IMR-90 (cell line): ENCODE measurements at regions not wholly inside any gene's neighbourhood (a gene's known extent, or its start where the extent isn't known, plus 50 kb on each side); places are given as distances from the start of the nearest gene placed in this dataset.
A peak's percentile ranks its signal among the peaks of the same experiment; 100 is the strongest.

Experiments
- ATAC-seq: fragments of 200-7000 bp; cut with Tn5 transposase; 2 replicates; pipeline ENCODE4 v1.9.1; 2020; ENCODE audit warnings: low read depth, mild to moderate bottlenecking, moderate library complexity
- BruUV-seq: library from RNA; stranded (reverse); fragments of 400-500 nt; replicated peaks from 2 replicates; lab custom pipeline; 2021; lab: Mats Ljungman, UMichigan
- CTCF ChIA-PET: fragments of 300-600 bp; formaldehyde crosslinking; extraction: SDS; loops from one replicate; lab custom pipeline; 2021; ENCODE audit warnings: antibody characterized with exemption; lab: Yijun Ruan, JAX
- POLR2A ChIA-PET: fragments of 300-600 bp; sonication (Branson Sonifier 250); formaldehyde crosslinking; loops from one replicate; lab custom pipeline; 2022; ENCODE audit warnings: antibody characterized with exemption; ENCODE audit not compliant: unreplicated experiment; lab: Charles Lee
- DNase-seq: peaks from one replicate; pipeline ENCODE4 v3.0.0; 2013
- H2AFZ ChIP-seq: replicated peaks from 2 replicates; pipeline ENCODE3; 2013; ENCODE audit warnings: low read length, mild to moderate bottlenecking; ENCODE audit not compliant: poor library complexity
- H2AK5ac ChIP-seq: 2 replicates; pipeline ENCODE4 v1.6.1; 2013; ENCODE audit warnings: low read depth, low read length, inconsistent platforms
- H2AK9ac ChIP-seq: replicated peaks from 2 replicates; pipeline ENCODE3; 2013; ENCODE audit warnings: mild to moderate bottlenecking, low read depth, low read length, moderate library complexity; ENCODE audit not compliant: poor library complexity
- H2BK120ac ChIP-seq: 2 replicates; pipeline ENCODE4 v1.6.1; 2013; ENCODE audit warnings: low read depth, low read length, inconsistent platforms
- H2BK15ac ChIP-seq: 3 replicates; pipeline ENCODE4 v1.6.1; 2013; ENCODE audit warnings: low read depth, low read length, inconsistent platforms
- H2BK20ac ChIP-seq: 2 replicates; pipeline ENCODE4 v1.6.1; 2013; ENCODE audit warnings: low read depth, mild to moderate bottlenecking, inconsistent platforms, low read length, moderate library complexity
- H2BK5ac ChIP-seq: 2 replicates; pipeline ENCODE4 v1.6.1; 2013; ENCODE audit warnings: mild to moderate bottlenecking, low read depth, low read length, inconsistent platforms; ENCODE audit not compliant: poor library complexity, severe bottlenecking
- H3K14ac ChIP-seq: replicated peaks from 2 replicates; pipeline ENCODE4 v1.6.1; 2013; ENCODE audit warnings: low read depth, low read length, inconsistent platforms
- H3K18ac ChIP-seq: 2 replicates; pipeline ENCODE4 v1.6.1; 2013; ENCODE audit warnings: low read depth, low read length, control low read depth
- H3K23ac ChIP-seq: 2 replicates; pipeline ENCODE4 v1.6.1; 2013; ENCODE audit warnings: low read depth, low read length, inconsistent platforms
- H3K27ac ChIP-seq: 2 replicates; pipeline ENCODE4 v1.5.1; 2013; ENCODE audit warnings: mild to moderate bottlenecking, control low read depth, low read length; ENCODE audit not compliant: insufficient read depth
- H3K27me3 ChIP-seq: 2 replicates; pipeline ENCODE4 v1.6.1; 2013; ENCODE audit warnings: low read length; ENCODE audit not compliant: control insufficient read depth, insufficient read depth
- H3K36me3 ChIP-seq: 2 replicates; pipeline ENCODE4 v1.6.1; 2013; ENCODE audit warnings: low read length, mixed read lengths; ENCODE audit not compliant: control insufficient read depth, insufficient read depth
- H3K4ac ChIP-seq: 2 replicates; pipeline ENCODE4 v1.6.1; 2013; ENCODE audit warnings: low read depth, low read length, inconsistent platforms
- H3K4me1 ChIP-seq: 2 replicates; pipeline ENCODE4 v1.6.1; 2013; ENCODE audit warnings: low read length, mixed read lengths; ENCODE audit not compliant: control insufficient read depth, insufficient read depth
- H3K4me2 ChIP-seq: 2 replicates; pipeline ENCODE4 v1.6.1; 2013; ENCODE audit warnings: low read depth, mild to moderate bottlenecking, control low read depth, low read length, moderate library complexity
- H3K4me3 ChIP-seq: 2 replicates; pipeline ENCODE4 v1.5.1; 2013; ENCODE audit warnings: low read depth, mild to moderate bottlenecking, control low read depth, low read length, moderate library complexity; ENCODE audit not compliant: insufficient read depth
- H3K56ac ChIP-seq: 2 replicates; pipeline ENCODE4 v1.6.1; 2013; ENCODE audit warnings: low read length, inconsistent platforms; ENCODE audit not compliant: insufficient read depth; ENCODE audit errors: extremely low read depth
- H3K79me1 ChIP-seq, 2 experiments: 2 replicates each; pipeline ENCODE4 v1.6.1; 2013; ENCODE audit warnings: low read length in 2 of 2, inconsistent platforms in 1 of 2, low read depth in 1 of 2
- H3K9ac ChIP-seq: 2 replicates; pipeline ENCODE4 v1.6.1; 2013; ENCODE audit warnings: low read depth, low read length, control low read depth
- H3K9me1 ChIP-seq: 2 replicates; pipeline ENCODE4 v1.6.1; 2013; ENCODE audit warnings: low read length, inconsistent platforms; ENCODE audit not compliant: insufficient read depth
- H3K9me3 ChIP-seq: 2 replicates; pipeline ENCODE4 v1.6.1; 2013; ENCODE audit warnings: low read length; ENCODE audit not compliant: control insufficient read depth, insufficient read depth
- H4K20me1 ChIP-seq: 2 replicates; pipeline ENCODE4 v1.6.1; 2013; ENCODE audit warnings: low read length, inconsistent platforms; ENCODE audit not compliant: insufficient read depth
- H4K5ac ChIP-seq: 2 replicates; pipeline ENCODE4 v1.6.1; 2013; ENCODE audit warnings: mild to moderate bottlenecking, low read depth, low read length, control low read depth
- H4K8ac ChIP-seq, 2 experiments: 2 replicates each; pipeline ENCODE4 v1.6.1; 2013; ENCODE audit warnings: low read depth in 2 of 2, low read length in 2 of 2, control low read depth in 1 of 2, inconsistent platforms in 1 of 2
- H4K91ac ChIP-seq: 2 replicates; pipeline ENCODE4 v1.6.1; 2013; ENCODE audit warnings: low read depth, low read length, inconsistent platforms; ENCODE audit not compliant: insufficient read depth
- BHLHE40 ChIP-seq: fragments of 150-350 bp; IDR thresholded peaks from 2 replicates; pipeline ENCODE4 v1.6.1; 2016; ENCODE audit warnings: mild to moderate bottlenecking, low read depth, low read length
- FOS ChIP-seq: fragments of 150-350 bp; IDR thresholded peaks from 2 replicates; pipeline ENCODE4 v1.6.1; 2016; ENCODE audit warnings: low read depth, low read length
- MXI1 ChIP-seq: IDR thresholded peaks from 2 replicates; pipeline ENCODE4 v1.6.1; 2012; ENCODE audit warnings: low read depth, mild to moderate bottlenecking, low read length, moderate library complexity, borderline replicate concordance
- POLR2A ChIP-seq: IDR thresholded peaks from 2 replicates; pipeline ENCODE4 v1.6.1; 2012; ENCODE audit warnings: mild to moderate bottlenecking, low read depth, low read length
- RAD21 ChIP-seq: IDR thresholded peaks from 2 replicates; pipeline ENCODE4 v1.6.1; 2012; ENCODE audit warnings: low read length, improper control_type of control experiment
- WGBS, 2 experiments: methylation state at CpG; one replicate each; pipeline versions ENCODE4 v1.1.5 to v1.1.7; 2013; ENCODE audit warnings: missing lambda C conversion rate in 2 of 2; ENCODE audit not compliant: insufficient read length in 1 of 2; ENCODE audit errors: extremely low coverage in 2 of 2; 5-methylcytosine and 5-hydroxymethylcytosine counted together
- dilution Hi-C: fragments of 300-500 bp; cut with HindIII; formaldehyde crosslinking; loops from one replicate; pipeline ENCODE4 v1.14.3; 2018; ENCODE audit warnings: low sequenced_read_pairs; ENCODE audit not compliant: unreplicated experiment
- in situ Hi-C: fragments of 300-500 bp; cut with MboI; formaldehyde crosslinking; loops from 3 replicates; pipeline ENCODE4 v1.14.3; 2019; ENCODE audit warnings: low sequenced_read_pairs, inconsistent platforms, mixed read lengths
- intact Hi-C: fragments of 100-400 bp; cut with micrococcal nuclease; formaldehyde crosslinking; loops from 2 replicates; pipeline ENCODE4 v1.10.0; 2022

- in situ Hi-C loops (loop anchor here (25.0 kb wide), 1 partner anchor 419 kb away; the partner anchor contains the start of gene ARL4A), intact Hi-C loops (no loop called here), dilution Hi-C loops (no loop called here)
- H3K4ac ChIP-seq = no peak overlapping the region
- H3K4me1 ChIP-seq = peaks cover 3% of the 10 kb centered on the region
- H3K79me1 ChIP-seq = no peaks in the 10 kb centered on the region
- POLR2A ChIA-PET = no interaction called here
- H3K14ac ChIP-seq = no peak overlapping the region
- no peak overlapping the region for H3K56ac ChIP-seq
- H3K23ac ChIP-seq = no peak overlapping the region
- H3K27ac ChIP-seq = no peak overlapping the region
- peak overlapping the region; percentile 49; the same call in 1 of the 2 replicates for H4K91ac ChIP-seq
- H2AK5ac ChIP-seq = peak overlapping the region; percentile 31; the same call in 1 of the 2 replicates
- TF ChIP-seq MXI1 (no peak), BHLHE40 (no peak), FOS (no peak), POLR2A (no peak), RAD21 (no peak)
- H4K20me1 ChIP-seq = no peaks in the 10 kb centered on the region
- no peaks in the 10 kb centered on the region for H3K27me3 ChIP-seq
- ATAC-seq (no peak), DNase-seq (no peak)
- no peak overlapping the region for H3K4me2 ChIP-seq
- no peak overlapping the region for H2BK120ac ChIP-seq
- no peaks in the 10 kb centered on the region; the same call in 1 of the 2 replicates for H3K9me3 ChIP-seq
- H2BK20ac ChIP-seq = no peak overlapping the region
- no TSS peak for BruUV-seq
- no peak overlapping the region for H4K8ac ChIP-seq
- no peak overlapping the region for H2AK9ac ChIP-seq
- H3K9me1 ChIP-seq = peaks cover 5% of the 10 kb centered on the region; the same call in 1 of the 2 replicates
- H3K36me3 ChIP-seq = no peaks in the 10 kb centered on the region
- H2BK5ac ChIP-seq = no peak overlapping the region
- H4K5ac ChIP-seq = peak overlapping the region; percentile 36; the same call in 1 of the 2 replicates
- H2AFZ ChIP-seq = no peak overlapping the region
- no peak overlapping the region for H3K9ac ChIP-seq
- H3K4me3 ChIP-seq = no peak overlapping the region
- no CpG with 5 or more reads among the region's 2 CpGs for WGBS, 2 experiments
- no peak overlapping the region for H2BK15ac ChIP-seq
- peak overlapping the region; percentile 52; the same call in 1 of the 2 replicates for H3K18ac ChIP-seq
- CTCF ChIA-PET = interaction anchor here (0.6 kb wide), 1 partner anchor 270 kb away, joined by 3 read pairs; no protein-coding TSS in a partner anchor
Observed at GRCh38 chr7:13106513-13106912, 419.1 kb downstream of the ARL4A start.
